Endothelial cell of umbilical vein (primary cell): ENCODE measurements at regions not wholly inside any gene's neighbourhood (a gene's known extent, or its start where the extent isn't known, plus 50 kb on each side); places are given as distances from the start of the nearest gene placed in this dataset.

Experiments used
- BruUV-seq: library from RNA; stranded (reverse); fragments of 400-500 nt; replicated peaks from 2 replicates; lab custom pipeline; 2021; lab: Mats Ljungman, UMichigan
- CTCF ChIA-PET: fragments of 300-600, 350-600 bp; sonication (Branson Sonifier 250); formaldehyde crosslinking; loops from one replicate; lab custom pipeline; 2021; ENCODE audit warnings: antibody characterized with exemption, inconsistent platforms; lab: Charles Lee
- POLR2A ChIA-PET: fragments of 300-600, 350-600 bp; sonication (Branson Sonifier 250); formaldehyde crosslinking; loops from one replicate; lab custom pipeline; 2021; ENCODE audit warnings: antibody characterized with exemption, inconsistent platforms; lab: Charles Lee
- DNase-seq: peaks from one replicate; pipeline ENCODE4 v3.0.0-alpha.2; 2011; ENCODE audit warnings: low read depth, low spot score
- FAIRE-seq: peaks from 2 replicates; lab custom pipeline; 2011; peaks lifted over from hg19 to GRCh38; lab: Jason Lieb, UNC
- H2AFZ ChIP-seq: 2 replicates; pipeline ENCODE4 v1.6.0; 2012; ENCODE audit warnings: low read depth, low read length, control low read depth, inconsistent platforms
- H3K27ac ChIP-seq: 2 replicates; pipeline ENCODE4 v1.5.1; 2011; ENCODE audit warnings: low read depth, mild to moderate bottlenecking, control low read depth, low read length, moderate library complexity; ENCODE audit not compliant: insufficient read depth
- H3K27me3 ChIP-seq, 2 experiments: 2 replicates each; pipeline versions ENCODE4 v1.6.0 to v1.6.1; 2011; ENCODE audit warnings: low read length in 2 of 2, mixed read lengths in 1 of 2; ENCODE audit not compliant: control insufficient read depth in 2 of 2, insufficient read depth in 2 of 2
- H3K36me3 ChIP-seq, 2 experiments: 2 replicates in 1 of 2; 3 replicates in 1 of 2; pipeline ENCODE4 v1.5.1; 2011; ENCODE audit warnings: low read length in 2 of 2, mild to moderate bottlenecking in 1 of 2, moderate library complexity in 1 of 2; ENCODE audit not compliant: control insufficient read depth in 2 of 2, insufficient read depth in 2 of 2; ENCODE audit errors: extremely low read depth in 1 of 2
- H3K4me1 ChIP-seq: 3 replicates; pipeline ENCODE4 v1.5.1; 2011; ENCODE audit warnings: mild to moderate bottlenecking, low read length; ENCODE audit not compliant: control insufficient read depth, insufficient read depth; ENCODE audit errors: extremely low read depth
- H3K4me2 ChIP-seq: 2 replicates; pipeline ENCODE4 v1.6.1; 2011; ENCODE audit warnings: low read length, control low read depth, mixed read lengths; ENCODE audit not compliant: insufficient read depth
- H3K4me3 ChIP-seq, 3 experiments: fragments of 200-600 bp in 1 of 3; sonication (generic), shearing (Covaris generic) in 1 of 3; replicated peaks in 1 of 3; 2 replicates each; pipeline ENCODE4 v1.5.1; 2011 to 2016; ENCODE audit warnings: control low read depth in 3 of 3, low read length in 3 of 3, mild to moderate bottlenecking in 2 of 3, inconsistent platforms in 1 of 3, low read depth in 1 of 3, moderate library complexity in 1 of 3; ENCODE audit not compliant: insufficient read depth in 1 of 3
- H3K79me2 ChIP-seq: 2 replicates; pipeline ENCODE4 v1.6.0; 2012; ENCODE audit warnings: low read length, inconsistent platforms; ENCODE audit not compliant: control insufficient read depth, insufficient read depth
- H3K9ac ChIP-seq: replicated peaks from 2 replicates; pipeline ENCODE3; 2011; ENCODE audit warnings: low read length, control low read depth; ENCODE audit not compliant: insufficient read depth; ENCODE audit errors: extremely low read depth
- H3K9me1 ChIP-seq: replicated peaks from 3 replicates; pipeline ENCODE4 v1.6.0; 2011; ENCODE audit warnings: mild to moderate bottlenecking, low read length; ENCODE audit not compliant: control insufficient read depth, insufficient read depth; ENCODE audit errors: extremely low read depth
- H3K9me3 ChIP-seq: replicated peaks from 2 replicates; pipeline ENCODE4 v1.5.1; 2012; ENCODE audit warnings: low read length, inconsistent platforms; ENCODE audit not compliant: control insufficient read depth, insufficient read depth
- H4K20me1 ChIP-seq: replicated peaks from 2 replicates; pipeline ENCODE3; 2011; ENCODE audit warnings: mild to moderate bottlenecking, low read length; ENCODE audit not compliant: control insufficient read depth, insufficient read depth; ENCODE audit errors: extremely low read depth
- CTCF ChIP-seq, 2 donors: IDR thresholded peaks; 1 replicate in 1 of 2; 2 replicates in 1 of 2; pipeline ENCODE4 v1.5.1; 2011; ENCODE audit warnings: low read length in 2 of 2, mild to moderate bottlenecking in 2 of 2, moderate library complexity in 2 of 2, control low read depth in 1 of 2, inconsistent platforms in 1 of 2, low read depth in 1 of 2; ENCODE audit not compliant: insufficient read depth in 1 of 2; ENCODE audit errors: extremely low read depth in 1 of 2
- EZH2 ChIP-seq: IDR thresholded peaks from 2 replicates; pipeline ENCODE4 v1.6.1; 2012; ENCODE audit warnings: borderline replicate concordance, low read depth, mild to moderate bottlenecking, moderate library complexity, low read length, inconsistent platforms; ENCODE audit not compliant: severe bottlenecking
- FOS ChIP-seq: IDR thresholded peaks from 2 replicates; pipeline ENCODE4 v1.6.1; 2011; ENCODE audit warnings: mild to moderate bottlenecking, low read length, moderate library complexity, borderline replicate concordance; ENCODE audit not compliant: insufficient read depth
- GATA2 ChIP-seq: IDR thresholded peaks from 2 replicates; pipeline ENCODE4 v1.7.0; 2011; ENCODE audit warnings: low read depth, mild to moderate bottlenecking, moderate library complexity, mixed read lengths, low read length; ENCODE audit not compliant: insufficient read length, insufficient read depth
- JUN ChIP-seq: IDR thresholded peaks from 2 replicates; pipeline ENCODE4 v1.6.1; 2011; ENCODE audit warnings: borderline replicate concordance, low read depth; ENCODE audit not compliant: insufficient read length, insufficient read depth
- MAX ChIP-seq: IDR thresholded peaks from 2 replicates; pipeline ENCODE4 v1.6.1; 2011; ENCODE audit not compliant: insufficient read depth, insufficient read length
- MYC ChIP-seq: IDR thresholded peaks from one replicate; pipeline ENCODE4 v1.6.1; 2011; ENCODE audit warnings: mild to moderate bottlenecking, low read depth, low read length
- POLR2A ChIP-seq: IDR thresholded peaks from 2 replicates; pipeline ENCODE4 v1.6.1; 2012; ENCODE audit warnings: low read depth, mild to moderate bottlenecking, control low read depth, low read length
- POLR2AphosphoS5 ChIP-seq: IDR thresholded peaks from 2 replicates; pipeline ENCODE4 v1.6.1; 2012; ENCODE audit warnings: low read depth, mild to moderate bottlenecking, control low read depth, low read length, moderate library complexity; ENCODE audit not compliant: insufficient read depth
- dilution Hi-C: fragments of 300-500 bp; cut with MboI; formaldehyde crosslinking; loops from one replicate; pipeline ENCODE4 v1.15.0; 2019; ENCODE audit warnings: low sequenced_read_pairs; ENCODE audit not compliant: extremely low pct_ligation_motif_present
- intact Hi-C: fragments of 100-400 bp; cut with micrococcal nuclease; formaldehyde crosslinking; loops from one replicate; pipeline ENCODE4 v1.10.0; 2022

- H3K9me1 ChIP-seq: no peaks in the 10 kb centered on the region
- H3K4me3 ChIP-seq: no peak overlapping the region
- POLR2A ChIA-PET: interaction anchor here (1.1 kb wide), 1 partner anchor 18 kb away, joined by 3 read pairs; no protein-coding TSS in a partner anchor
- H2AFZ ChIP-seq: no peak overlapping the region
- DNase-seq (no peak), FAIRE-seq (no peak)
- dilution Hi-C loops (no loop called here), intact Hi-C loops (no loop called here)
- no peaks in the 10 kb centered on the region for H3K36me3 ChIP-seq
- H3K9ac ChIP-seq: no peak overlapping the region
- H3K4me1 ChIP-seq: no peaks in the 10 kb centered on the region
- no peak overlapping the region for H3K4me2 ChIP-seq
- no peaks in the 10 kb centered on the region for H4K20me1 ChIP-seq
- CTCF ChIA-PET: interaction anchor here (0.7 to 2.2 kb wide), 5 partner anchors 9 to 157 kb away, joined by 3 to 5 read pairs (median 5); no protein-coding TSS in a partner anchor
- no TSS peak for BruUV-seq
- TF ChIP-seq GATA2: no peak
- TF ChIP-seq MYC: no peak
- no peak for TF ChIP-seq MAX
- TF ChIP-seq FOS: no peak
- TF ChIP-seq POLR2AphosphoS5: no peak
- TF ChIP-seq EZH2: no peak
- TF ChIP-seq CTCF (IDR thresholded peaks at IDR 0.05; ENCODE audit: extremely low read depth in 1 of 2, insufficient read depth in 1 of 2, low read depth in 1 of 2, low read length in 2 of 2): no peak
- no peak for TF ChIP-seq POLR2A
- TF ChIP-seq JUN: no peak
- H3K27me3 ChIP-seq: peaks cover 0 to 5% of the 10 kb centered on the region in 2 experiments
- no peaks in the 10 kb centered on the region for H3K9me3 ChIP-seq
- no peak overlapping the region for H3K27ac ChIP-seq
- H3K79me2 ChIP-seq: no peaks in the 10 kb centered on the region
Measured at GRCh38 chr14:50018933-50019210, 97.5 kb downstream of the VCPKMT start.
